BLaER1 (cell line): ENCODE measurements at regions not wholly inside any gene's neighbourhood (a gene's known extent, or its start where the extent isn't known, plus 50 kb on each side); places are given as distances from the start of the nearest gene placed in this dataset.

ENCODE experiments used
- H3K27ac ChIP-seq: shearing (Covaris generic); formaldehyde crosslinking; 2 replicates; pipeline ENCODE4 v1.8.1; 2022
- H3K27me3 ChIP-seq: shearing (Covaris generic); formaldehyde crosslinking; 2 replicates; pipeline ENCODE4 v1.8.1; 2022
- H3K36me3 ChIP-seq: shearing (Covaris generic); formaldehyde crosslinking; 2 replicates; pipeline ENCODE4 v1.8.1; 2022
- H3K4me1 ChIP-seq: shearing (Covaris generic); formaldehyde crosslinking; 2 replicates; pipeline ENCODE4 v1.8.1; 2022
- H3K4me2 ChIP-seq: shearing (Covaris generic); formaldehyde crosslinking; 2 replicates; pipeline ENCODE4 v1.8.1; 2022
- H3K4me3 ChIP-seq: shearing (Covaris generic); formaldehyde crosslinking; 2 replicates; pipeline ENCODE4 v1.8.1; 2022
- H3K9ac ChIP-seq: shearing (Covaris generic); formaldehyde crosslinking; 2 replicates; pipeline ENCODE4 v1.8.1; 2022
- H3K9me3 ChIP-seq: shearing (Covaris generic); formaldehyde crosslinking; 2 replicates; pipeline ENCODE4 v1.8.1; 2022
- H4K20me1 ChIP-seq: shearing (Covaris generic); formaldehyde crosslinking; 2 replicates; pipeline ENCODE4 v1.8.1; 2022
- Cebpa-rat ChIP-seq: shearing (Covaris generic); IDR thresholded peaks from 2 replicates; pipeline ENCODE4 v1.8.1; 2022

DNA sequence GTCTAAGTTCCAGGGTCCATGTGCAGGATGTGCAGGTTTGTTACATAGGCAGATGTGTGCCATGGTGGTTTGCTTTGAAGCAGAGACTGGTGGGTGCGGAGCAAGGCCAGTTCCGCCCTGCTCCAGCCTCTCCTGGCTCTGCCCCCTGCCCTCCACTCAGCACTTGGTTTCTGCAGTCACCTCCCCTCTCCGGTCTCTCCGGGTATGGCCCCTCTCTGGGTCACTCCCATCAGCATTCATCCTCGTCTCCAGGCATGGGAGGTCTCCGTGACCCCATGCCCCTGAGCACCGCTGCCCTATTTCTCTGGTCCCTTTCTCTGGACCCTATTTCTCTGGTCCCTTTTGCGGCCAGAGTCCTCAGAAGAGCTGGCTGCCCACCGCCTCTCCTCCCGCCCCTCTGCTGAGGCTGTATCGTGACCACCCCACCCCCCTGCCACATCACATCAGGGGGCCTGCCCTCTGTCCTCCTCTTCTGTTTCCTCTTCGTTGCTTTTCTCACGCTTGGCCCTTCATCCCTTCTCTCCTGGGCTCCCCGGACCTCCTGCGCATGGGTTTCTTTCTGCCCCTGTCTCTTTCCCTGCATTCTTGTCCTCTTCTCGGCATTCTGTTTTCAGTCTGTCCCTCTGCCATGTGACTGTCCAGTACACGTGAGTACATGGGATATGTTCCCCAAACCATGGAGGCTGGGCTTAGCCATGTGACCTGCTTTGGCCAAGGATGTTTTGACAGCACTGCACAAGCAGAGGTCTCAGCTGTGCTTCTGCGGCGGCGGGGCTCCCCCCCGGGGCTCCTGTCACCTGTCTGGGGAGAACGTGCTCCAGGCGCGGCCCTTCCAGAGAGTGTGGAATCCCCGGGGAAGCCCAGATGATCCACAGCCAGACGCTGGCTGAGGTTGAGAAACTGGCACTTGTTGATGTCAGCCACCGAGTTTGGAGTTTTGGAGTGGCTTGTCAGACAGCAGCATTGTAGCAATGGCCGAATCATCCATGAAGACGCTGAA lies 54.4 kb upstream of the C1orf174 start:
- H3K27me3 ChIP-seq, result no peaks in the 10 kb centered on the region

GRCh38 chr1:3955196-3955772 lies 55.2 kb upstream of the C1orf174 start:
- no peak for TF ChIP-seq Cebpa-rat
- no peaks in the 10 kb centered on the region for H3K36me3 ChIP-seq
- H3K27ac ChIP-seq, result no peak overlapping the region
- no peak overlapping the region for H3K4me3 ChIP-seq
- H3K27me3 ChIP-seq, result no peaks in the 10 kb centered on the region
- no peak overlapping the region for H3K9ac ChIP-seq
- no peak overlapping the region for H3K4me2 ChIP-seq
- peaks cover 9% of the 10 kb centered on the region for H3K4me1 ChIP-seq
- H4K20me1 ChIP-seq, result no peaks in the 10 kb centered on the region
- no peaks in the 10 kb centered on the region for H3K9me3 ChIP-seq

More for the DNA sequence above, 54.4 kb upstream of the C1orf174 start:
- H4K20me1 ChIP-seq, result no peaks in the 10 kb centered on the region
- H3K9me3 ChIP-seq, result peaks cover 7% of the 10 kb centered on the region
- no peak overlapping the region for H3K4me2 ChIP-seq
- H3K9ac ChIP-seq, result no peak overlapping the region
- H3K4me3 ChIP-seq, result no peak overlapping the region
- no peaks in the 10 kb centered on the region for H3K36me3 ChIP-seq
- TF ChIP-seq Cebpa-rat, result no peak
- H3K27ac ChIP-seq, result no peak overlapping the region
- H3K4me1 ChIP-seq, result peaks cover 9% of the 10 kb centered on the region

DNA sequence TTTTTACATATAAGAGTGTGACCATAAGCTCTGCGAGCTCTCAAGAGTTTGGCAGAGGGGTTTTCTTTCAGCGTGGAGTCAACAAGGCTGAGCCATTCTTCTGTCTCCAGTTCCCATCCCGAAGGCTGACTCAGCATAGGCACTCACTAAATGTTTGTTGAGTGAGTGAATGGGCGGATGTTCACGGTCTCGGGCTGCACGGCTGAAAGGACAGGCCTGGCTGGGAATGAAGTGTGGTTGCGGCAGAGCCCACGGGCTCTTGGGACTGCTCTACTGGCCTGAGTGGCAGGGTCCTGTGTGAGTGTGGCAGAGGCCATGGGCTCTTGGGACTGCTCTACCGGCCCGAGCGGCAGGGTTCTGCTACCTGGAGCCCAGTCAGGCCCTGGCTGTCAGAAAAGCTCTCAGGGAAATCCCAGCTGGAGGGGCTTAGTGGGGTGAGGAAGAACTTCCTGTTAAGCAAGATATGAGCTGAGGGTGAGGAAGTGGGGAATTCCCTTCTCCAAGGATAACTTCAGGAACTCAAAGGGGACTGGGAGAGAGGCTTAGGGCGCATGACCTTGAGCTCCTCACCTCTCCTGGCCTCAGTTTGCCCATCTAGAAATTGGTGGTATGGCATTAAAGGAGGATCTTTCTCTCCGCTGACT lies 56.6 kb upstream of the C1orf174 start:
- peak overlapping the region; percentile 36 for H3K4me2 ChIP-seq
- no peaks in the 10 kb centered on the region for H4K20me1 ChIP-seq
- peaks cover 9% of the 10 kb centered on the region for H3K4me1 ChIP-seq
- no peak overlapping the region for H3K4me3 ChIP-seq
- TF ChIP-seq Cebpa-rat, result no peak
- H3K27ac ChIP-seq, result no peak overlapping the region
- H3K9me3 ChIP-seq, result no peaks in the 10 kb centered on the region
- H3K9ac ChIP-seq, result no peak overlapping the region
- H3K36me3 ChIP-seq, result no peaks in the 10 kb centered on the region
- H3K27me3 ChIP-seq, result no peaks in the 10 kb centered on the region

- Histone ChIP-seq H4K20me1 (no peaks in the 10 kb centered on the region), H3K9me3 (no peaks in the 10 kb centered on the region), H3K4me3 (no peak overlapping the region), H3K4me2 (no peak overlapping the region), H3K27me3 (no peaks in the 10 kb centered on the region), H3K27ac (no peak overlapping the region), H3K4me1 (peaks cover 9% of the 10 kb centered on the region), H3K36me3 (no peaks in the 10 kb centered on the region), H3K9ac (no peak overlapping the region)
- no peak for TF ChIP-seq Cebpa-rat
Observed at GRCh38 chr1:3959361-3959760, 59.3 kb upstream of the C1orf174 start.

GRCh38 chr1:3963554-3963953 lies 63.5 kb upstream of the C1orf174 start:
- no peak overlapping the region for H3K4me3 ChIP-seq
- no peaks in the 10 kb centered on the region for H3K36me3 ChIP-seq
- H3K4me1 ChIP-seq, result no peaks in the 10 kb centered on the region
- H3K27me3 ChIP-seq, result no peaks in the 10 kb centered on the region
- no peak overlapping the region for H3K4me2 ChIP-seq
- no peak overlapping the region for H3K27ac ChIP-seq
- no peak for TF ChIP-seq Cebpa-rat
- H4K20me1 ChIP-seq, result no peaks in the 10 kb centered on the region
- no peak overlapping the region for H3K9ac ChIP-seq
- peaks cover 30% of the 10 kb centered on the region for H3K9me3 ChIP-seq

- H3K27ac ChIP-seq, result no peak overlapping the region
- TF ChIP-seq Cebpa-rat, result no peak
- H3K9ac ChIP-seq, result no peak overlapping the region
- no peak overlapping the region for H3K4me2 ChIP-seq
- peaks cover 3% of the 10 kb centered on the region; the same call in 1 of the 2 replicates for H3K4me1 ChIP-seq
- no peak overlapping the region for H3K4me3 ChIP-seq
- H3K36me3 ChIP-seq, result no peaks in the 10 kb centered on the region
- peaks cover 41% of the 10 kb centered on the region for H3K9me3 ChIP-seq
- H3K27me3 ChIP-seq, result no peaks in the 10 kb centered on the region
- H4K20me1 ChIP-seq, result no peaks in the 10 kb centered on the region
Observed at GRCh38 chr1:3965693-3966092, 65.6 kb upstream of the C1orf174 start.

DNA sequence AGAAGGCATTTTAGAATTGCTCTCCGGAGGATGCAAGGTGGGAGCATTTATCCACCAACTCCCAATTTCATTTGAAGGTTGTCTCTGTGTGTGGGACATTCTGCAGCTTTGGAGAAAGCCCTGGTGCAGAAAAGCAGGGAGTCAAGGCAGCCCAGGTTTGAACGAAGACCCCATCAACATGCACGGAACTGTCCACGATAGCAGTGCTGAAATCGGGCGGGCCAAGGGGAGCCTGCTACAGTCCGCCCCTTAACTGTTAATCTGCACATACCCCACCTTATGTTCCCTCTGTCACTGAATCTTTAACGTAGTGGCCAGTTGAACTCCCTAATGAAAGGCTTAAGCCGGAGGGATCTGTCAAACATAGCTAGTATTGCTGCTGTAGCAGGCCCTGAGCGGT lies 68.8 kb upstream of the C1orf174 start:
- H3K9ac ChIP-seq, result no peak overlapping the region

GRCh38 chr1:3971981-3972380 lies 71.9 kb upstream of the C1orf174 start:
- Histone ChIP-seq H3K27ac (no peak overlapping the region), H3K9ac (no peak overlapping the region), H3K4me1 (peaks cover 17% of the 10 kb centered on the region; the same call in 1 of the 2 replicates), H4K20me1 (no peaks in the 10 kb centered on the region), H3K4me2 (peak overlapping the region; percentile 0; the same call in 1 of the 2 replicates), H3K27me3 (no peaks in the 10 kb centered on the region), H3K4me3 (no peak overlapping the region), H3K9me3 (peaks cover 18% of the 10 kb centered on the region), H3K36me3 (no peaks in the 10 kb centered on the region)
- TF ChIP-seq Cebpa-rat, result no peak

More for the DNA sequence above, 68.8 kb upstream of the C1orf174 start:
- Histone ChIP-seq H3K27me3 (no peaks in the 10 kb centered on the region), H3K4me1 (peaks cover 17% of the 10 kb centered on the region; the same call in 1 of the 2 replicates), H3K9me3 (peaks cover 41% of the 10 kb centered on the region), H3K36me3 (no peaks in the 10 kb centered on the region), H3K4me2 (no peak overlapping the region), H3K4me3 (no peak overlapping the region), H3K27ac (no peak overlapping the region), H4K20me1 (no peaks in the 10 kb centered on the region)
- TF ChIP-seq Cebpa-rat, result no peak

- Histone ChIP-seq H3K27ac (no peak overlapping the region), H3K4me3 (no peak overlapping the region), H4K20me1 (no peaks in the 10 kb centered on the region), H3K27me3 (no peaks in the 10 kb centered on the region), H3K4me2 (no peak overlapping the region), H3K9ac (no peak overlapping the region), H3K36me3 (no peaks in the 10 kb centered on the region), H3K9me3 (no peaks in the 10 kb centered on the region), H3K4me1 (peaks cover 14% of the 10 kb centered on the region)
- TF ChIP-seq Cebpa-rat, result no peak
Observed at GRCh38 chr1:3975903-3976630, 76.0 kb upstream of the C1orf174 start.
